ENCODE measurements at regions not wholly inside any gene's neighbourhood (a gene's known extent, or its start where the extent isn't known, plus 50 kb on each side); places are given as distances from the start of the nearest gene placed in this dataset.
"Not testable (repeated sequence)": the region's sequence is repeated elsewhere in the genome, so short reads cannot be mapped to it uniquely, and the experiment has no call there.

GRCh38 chr6:50899306-50899870, 80.7 kb downstream of the TFAP2B start:
- DNase-seq (ENCODE audit: low spot score), result no peak

GRCh38 chr6:50902260-50902659, 83.6 kb downstream of the TFAP2B start:
- DNase-seq (ENCODE audit: low spot score), result no peak

- no peak for DNase-seq (ENCODE audit: low spot score)
Measured at GRCh38 chr6:50905297-50905696, 86.6 kb downstream of the TFAP2B start.

GRCh38 chr6:50907565-50907964, 88.9 kb downstream of the TFAP2B start:
- DNase-seq (ENCODE audit: low spot score), result no peak

- DNase-seq (ENCODE audit: low spot score), result no peak
Measured at GRCh38 chr6:50913105-50913770, 94.6 kb downstream of the TFAP2B start.

- not testable (repeated sequence) for DNase-seq (ENCODE audit: low spot score)
Measured at GRCh38 chr6:50921378-50921777, 102.7 kb downstream of the TFAP2B start.

- DNase-seq (ENCODE audit: low spot score), result no peak
Measured at GRCh38 chr6:50921968-50922367, 103.3 kb downstream of the TFAP2B start.

- DNase-seq (ENCODE audit: low spot score), result no peak
Measured at GRCh38 chr6:50922579-50923525, 104.2 kb downstream of the TFAP2B start.

GRCh38 chr6:50924758-50925157, 106.1 kb downstream of the TFAP2B start:
- no peak for DNase-seq (ENCODE audit: low spot score)

GRCh38 chr6:50925548-50925947, 106.9 kb downstream of the TFAP2B start:
- DNase-seq (ENCODE audit: low spot score), result no peak

- DNase-seq (ENCODE audit: low spot score), result no peak
Measured at GRCh38 chr6:50925981-50926380, 107.3 kb downstream of the TFAP2B start.

GRCh38 chr6:50927800-50928199, 109.1 kb downstream of the TFAP2B start:
- DNase-seq (ENCODE audit: low spot score), result no peak

- no peak for DNase-seq (ENCODE audit: low spot score)
Measured at GRCh38 chr6:50929323-50929722, 110.7 kb downstream of the TFAP2B start.

- DNase-seq (ENCODE audit: low spot score), result no peak
Measured at GRCh38 chr6:50935442-50935841, 116.8 kb downstream of the TFAP2B start.

GRCh38 chr6:50936277-50936681, 117.6 kb downstream of the TFAP2B start:
- DNase-seq (ENCODE audit: low spot score), result no peak

GRCh38 chr6:50939931-50940330, 121.3 kb downstream of the TFAP2B start:
- DNase-seq (ENCODE audit: low spot score), result no peak

GRCh38 chr6:50945789-50946188, 127.1 kb downstream of the TFAP2B start:
- no peak for DNase-seq (ENCODE audit: low spot score)

GRCh38 chr6:50952092-50952907, 133.6 kb downstream of the TFAP2B start:
- peak; percentile 43 for DNase-seq (ENCODE audit: low spot score)

- no peak for DNase-seq (ENCODE audit: low spot score)
Measured at GRCh38 chr6:50956014-50956413, 137.3 kb downstream of the TFAP2B start.

GRCh38 chr6:50958148-50958697, 139.6 kb downstream of the TFAP2B start:
- no peak for DNase-seq (ENCODE audit: low spot score)

GRCh38 chr6:50959081-50959641, 140.5 kb downstream of the TFAP2B start:
- no peak for DNase-seq (ENCODE audit: low spot score)
